ENCODE measurements at regions not wholly inside any gene's neighbourhood (a gene's known extent, or its start where the extent isn't known, plus 50 kb on each side); places are given as distances from the start of the nearest gene placed in this dataset.

DNA sequence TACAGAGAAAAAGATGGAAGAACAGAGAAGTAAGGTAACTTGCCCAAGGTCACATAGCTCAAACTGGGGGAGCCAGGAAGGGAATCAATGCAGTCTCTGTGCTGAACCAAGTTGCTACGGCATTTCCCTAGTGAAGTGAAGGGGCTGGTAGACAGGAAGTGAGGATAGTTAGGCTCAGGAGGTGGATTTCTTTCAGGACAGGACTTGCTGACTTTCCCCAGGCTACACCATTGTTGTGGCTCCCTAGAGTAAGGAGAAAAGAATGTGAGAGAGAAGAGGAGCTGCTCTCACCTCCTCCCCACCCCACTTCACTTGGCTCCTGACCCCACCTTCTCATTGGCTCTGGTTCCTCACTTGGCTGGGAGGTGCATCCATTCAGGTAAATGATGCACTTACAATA lies 316.9 kb downstream of the INHBA start:
- TF ChIP-seq POLR2A (IDR thresholded peaks at IDR 0.05): no peak
- TF ChIP-seq, protein P1, sequence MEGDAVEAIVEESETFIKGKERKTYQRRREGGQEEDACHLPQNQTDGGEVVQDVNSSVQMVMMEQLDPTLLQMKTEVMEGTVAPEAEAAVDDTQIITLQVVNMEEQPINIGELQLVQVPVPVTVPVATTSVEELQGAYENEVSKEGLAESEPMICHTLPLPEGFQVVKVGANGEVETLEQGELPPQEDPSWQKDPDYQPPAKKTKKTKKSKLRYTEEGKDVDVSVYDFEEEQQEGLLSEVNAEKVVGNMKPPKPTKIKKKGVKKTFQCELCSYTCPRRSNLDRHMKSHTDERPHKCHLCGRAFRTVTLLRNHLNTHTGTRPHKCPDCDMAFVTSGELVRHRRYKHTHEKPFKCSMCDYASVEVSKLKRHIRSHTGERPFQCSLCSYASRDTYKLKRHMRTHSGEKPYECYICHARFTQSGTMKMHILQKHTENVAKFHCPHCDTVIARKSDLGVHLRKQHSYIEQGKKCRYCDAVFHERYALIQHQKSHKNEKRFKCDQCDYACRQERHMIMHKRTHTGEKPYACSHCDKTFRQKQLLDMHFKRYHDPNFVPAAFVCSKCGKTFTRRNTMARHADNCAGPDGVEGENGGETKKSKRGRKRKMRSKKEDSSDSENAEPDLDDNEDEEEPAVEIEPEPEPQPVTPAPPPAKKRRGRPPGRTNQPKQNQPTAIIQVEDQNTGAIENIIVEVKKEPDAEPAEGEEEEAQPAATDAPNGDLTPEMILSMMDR (IDR thresholded peaks at IDR 0.05): no peak
